ENCODE measurements at regions not wholly inside any gene's neighbourhood (a gene's known extent, or its start where the extent isn't known, plus 50 kb on each side); places are given as distances from the start of the nearest gene placed in this dataset.

- no peak for ATAC-seq
- intact Hi-C loops (cut with DNase I): no loop called here
- TF ChIP-seq CTCF (IDR thresholded peaks at IDR 0.05): no peak
Observed at GRCh38 chr16:87125206-87126155, 191.7 kb downstream of the C16orf95 start.

GRCh38 chr16:87126403-87127025 lies 190.7 kb downstream of the C16orf95 start:
- TF ChIP-seq CTCF (IDR thresholded peaks at IDR 0.05): no peak
- Histone ChIP-seq H3K27me3 (peaks cover 8% of the 10 kb centered on the region), H3K27ac (peak overlapping the region; percentile 76), H3K36me3 (no peaks in the 10 kb centered on the region), H3K4me1 (peaks cover 5% of the 10 kb centered on the region), H3K9me3 (no peaks in the 10 kb centered on the region), H3K4me3 (no peak overlapping the region)
- DNase-seq (no peak), ATAC-seq (no peak)
- intact Hi-C loops (cut with DNase I): no loop called here

More at GRCh38 chr16:87125206-87126155, 191.7 kb downstream of the C16orf95 start:
- Histone ChIP-seq H3K27me3 (peaks cover 8% of the 10 kb centered on the region), H3K4me3 (no peak overlapping the region), H3K36me3 (no peaks in the 10 kb centered on the region), H3K9me3 (no peaks in the 10 kb centered on the region), H3K27ac (no peak overlapping the region), H3K4me1 (peaks cover 5% of the 10 kb centered on the region)
- no peak for DNase-seq

GRCh38 chr16:87127061-87127765 lies 190.0 kb downstream of the C16orf95 start:
- Histone ChIP-seq H3K4me3 (no peak overlapping the region), H3K27me3 (peaks cover 8% of the 10 kb centered on the region), H3K9me3 (peaks cover 4% of the 10 kb centered on the region), H3K36me3 (no peaks in the 10 kb centered on the region), H3K4me1 (peaks cover 5% of the 10 kb centered on the region), H3K27ac (peak overlapping the region; percentile 76)
- DNase-seq (no peak), ATAC-seq (no peak)
- TF ChIP-seq CTCF (IDR thresholded peaks at IDR 0.05): no peak
- intact Hi-C loops (cut with DNase I): no loop called here

GRCh38 chr16:87127766-87128147 lies 189.4 kb downstream of the C16orf95 start:
- peak overlapping the region; percentile 76 for H3K27ac ChIP-seq
- intact Hi-C loops (cut with DNase I): no loop called here
- ATAC-seq: no peak

More at GRCh38 chr16:87127766-87128147, 189.4 kb downstream of the C16orf95 start:
- Histone ChIP-seq H3K27me3 (peaks cover 8% of the 10 kb centered on the region), H3K9me3 (peaks cover 4% of the 10 kb centered on the region), H3K36me3 (no peaks in the 10 kb centered on the region), H3K4me1 (peaks cover 5% of the 10 kb centered on the region), H3K4me3 (no peak overlapping the region)
- DNase-seq: no peak
- TF ChIP-seq CTCF (IDR thresholded peaks at IDR 0.05): no peak

All from upper lobe of right lung (tissue), 1 donor.